Endothelial cell of umbilical vein (primary cell): ENCODE measurements at regions not wholly inside any gene's neighbourhood (a gene's known extent, or its start where the extent isn't known, plus 50 kb on each side); places are given as distances from the start of the nearest gene placed in this dataset.
A peak's percentile ranks its signal among the peaks of the same experiment; 100 is the strongest.

Experiments used
- BruUV-seq: library from RNA; stranded (reverse); fragments of 400-500 nt; replicated peaks from 2 replicates; lab custom pipeline; 2021; lab: Mats Ljungman, UMichigan
- CTCF ChIA-PET: fragments of 300-600, 350-600 bp; sonication (Branson Sonifier 250); formaldehyde crosslinking; loops from one replicate; lab custom pipeline; 2021; ENCODE audit warnings: antibody characterized with exemption, inconsistent platforms; lab: Charles Lee
- POLR2A ChIA-PET: fragments of 300-600, 350-600 bp; sonication (Branson Sonifier 250); formaldehyde crosslinking; loops from one replicate; lab custom pipeline; 2021; ENCODE audit warnings: antibody characterized with exemption, inconsistent platforms; lab: Charles Lee
- DNase-seq: peaks from one replicate; pipeline ENCODE4 v3.0.0-alpha.2; 2011; ENCODE audit warnings: low read depth, low spot score
- FAIRE-seq: peaks from 2 replicates; lab custom pipeline; 2011; peaks lifted over from hg19 to GRCh38; lab: Jason Lieb, UNC
- H2AFZ ChIP-seq: 2 replicates; pipeline ENCODE4 v1.6.0; 2012; ENCODE audit warnings: low read depth, low read length, control low read depth, inconsistent platforms
- H3K27ac ChIP-seq: 2 replicates; pipeline ENCODE4 v1.5.1; 2011; ENCODE audit warnings: low read depth, mild to moderate bottlenecking, control low read depth, low read length, moderate library complexity; ENCODE audit not compliant: insufficient read depth
- H3K27me3 ChIP-seq, 2 experiments: 2 replicates each; pipeline versions ENCODE4 v1.6.0 to v1.6.1; 2011; ENCODE audit warnings: low read length in 2 of 2, mixed read lengths in 1 of 2; ENCODE audit not compliant: control insufficient read depth in 2 of 2, insufficient read depth in 2 of 2
- H3K36me3 ChIP-seq, 2 experiments: 2 replicates in 1 of 2; 3 replicates in 1 of 2; pipeline ENCODE4 v1.5.1; 2011; ENCODE audit warnings: low read length in 2 of 2, mild to moderate bottlenecking in 1 of 2, moderate library complexity in 1 of 2; ENCODE audit not compliant: control insufficient read depth in 2 of 2, insufficient read depth in 2 of 2; ENCODE audit errors: extremely low read depth in 1 of 2
- H3K4me1 ChIP-seq: 3 replicates; pipeline ENCODE4 v1.5.1; 2011; ENCODE audit warnings: mild to moderate bottlenecking, low read length; ENCODE audit not compliant: control insufficient read depth, insufficient read depth; ENCODE audit errors: extremely low read depth
- H3K4me2 ChIP-seq: 2 replicates; pipeline ENCODE4 v1.6.1; 2011; ENCODE audit warnings: low read length, control low read depth, mixed read lengths; ENCODE audit not compliant: insufficient read depth
- H3K4me3 ChIP-seq, 3 experiments: fragments of 200-600 bp in 1 of 3; sonication (generic), shearing (Covaris generic) in 1 of 3; replicated peaks in 1 of 3; 2 replicates each; pipeline ENCODE4 v1.5.1; 2011 to 2016; ENCODE audit warnings: control low read depth in 3 of 3, low read length in 3 of 3, mild to moderate bottlenecking in 2 of 3, inconsistent platforms in 1 of 3, low read depth in 1 of 3, moderate library complexity in 1 of 3; ENCODE audit not compliant: insufficient read depth in 1 of 3
- H3K79me2 ChIP-seq: 2 replicates; pipeline ENCODE4 v1.6.0; 2012; ENCODE audit warnings: low read length, inconsistent platforms; ENCODE audit not compliant: control insufficient read depth, insufficient read depth
- H3K9ac ChIP-seq: replicated peaks from 2 replicates; pipeline ENCODE3; 2011; ENCODE audit warnings: low read length, control low read depth; ENCODE audit not compliant: insufficient read depth; ENCODE audit errors: extremely low read depth
- H3K9me1 ChIP-seq: replicated peaks from 3 replicates; pipeline ENCODE4 v1.6.0; 2011; ENCODE audit warnings: mild to moderate bottlenecking, low read length; ENCODE audit not compliant: control insufficient read depth, insufficient read depth; ENCODE audit errors: extremely low read depth
- H3K9me3 ChIP-seq: replicated peaks from 2 replicates; pipeline ENCODE4 v1.5.1; 2012; ENCODE audit warnings: low read length, inconsistent platforms; ENCODE audit not compliant: control insufficient read depth, insufficient read depth
- H4K20me1 ChIP-seq: replicated peaks from 2 replicates; pipeline ENCODE3; 2011; ENCODE audit warnings: mild to moderate bottlenecking, low read length; ENCODE audit not compliant: control insufficient read depth, insufficient read depth; ENCODE audit errors: extremely low read depth
- FOS ChIP-seq: IDR thresholded peaks from 2 replicates; pipeline ENCODE4 v1.6.1; 2011; ENCODE audit warnings: mild to moderate bottlenecking, low read length, moderate library complexity, borderline replicate concordance; ENCODE audit not compliant: insufficient read depth
- GATA2 ChIP-seq: IDR thresholded peaks from 2 replicates; pipeline ENCODE4 v1.7.0; 2011; ENCODE audit warnings: low read depth, mild to moderate bottlenecking, moderate library complexity, mixed read lengths, low read length; ENCODE audit not compliant: insufficient read length, insufficient read depth
- JUN ChIP-seq: IDR thresholded peaks from 2 replicates; pipeline ENCODE4 v1.6.1; 2011; ENCODE audit warnings: borderline replicate concordance, low read depth; ENCODE audit not compliant: insufficient read length, insufficient read depth
- dilution Hi-C: fragments of 300-500 bp; cut with MboI; formaldehyde crosslinking; loops from one replicate; pipeline ENCODE4 v1.15.0; 2019; ENCODE audit warnings: low sequenced_read_pairs; ENCODE audit not compliant: extremely low pct_ligation_motif_present
- intact Hi-C: fragments of 100-400 bp; cut with micrococcal nuclease; formaldehyde crosslinking; loops from one replicate; pipeline ENCODE4 v1.10.0; 2022
- TF ChIP-seq, protein P1 (sequence below), 2 donors: IDR thresholded peaks; 1 replicate in 1 of 2; 2 replicates in 1 of 2; pipeline ENCODE4 v1.5.1; 2011; ENCODE audit warnings: low read length in 2 of 2, mild to moderate bottlenecking in 2 of 2, moderate library complexity in 2 of 2, control low read depth in 1 of 2, inconsistent platforms in 1 of 2, low read depth in 1 of 2; ENCODE audit not compliant: insufficient read depth in 1 of 2; ENCODE audit errors: extremely low read depth in 1 of 2

DNA sequence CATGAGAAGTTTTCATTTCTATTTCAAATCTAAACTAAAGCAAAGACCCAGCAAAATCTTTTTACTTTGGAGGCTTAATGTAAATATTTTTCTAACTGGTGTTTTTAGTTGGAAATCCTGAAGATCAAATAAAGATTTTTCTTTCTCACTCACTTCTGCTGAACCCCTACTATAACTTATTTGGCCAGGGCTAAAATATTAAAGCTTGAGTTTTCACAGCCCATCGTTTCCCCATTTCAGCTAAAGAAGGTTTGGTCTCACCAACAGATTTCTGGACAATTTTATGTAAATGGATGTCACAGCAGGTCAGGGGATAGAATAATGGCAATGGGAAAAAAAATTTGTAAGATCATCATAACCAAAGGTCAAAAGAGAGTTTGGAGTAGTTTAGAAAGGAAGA lies 92.7 kb upstream of the DCN start:
- Histone ChIP-seq H3K9ac (no peak overlapping the region), H3K4me1 (peaks cover 2% of the 10 kb centered on the region), H3K9me3 (no peaks in the 10 kb centered on the region), H3K4me2 (no peak overlapping the region), H3K36me3 (no peaks in the 10 kb centered on the region), H3K27ac (no peak overlapping the region), H3K9me1 (no peaks in the 10 kb centered on the region), H2AFZ (peak overlapping the region; percentile 82), H3K79me2 (no peaks in the 10 kb centered on the region), H3K4me3 (no peak overlapping the region), H4K20me1 (no peaks in the 10 kb centered on the region), H3K27me3 (no peaks in the 10 kb centered on the region)
- no peak for DNase-seq
- ChIA-PET CTCF (interaction anchor here (0.5 to 1.5 kb wide), 2 partner anchors 51 to 274 kb away, joined by 3 to 5 read pairs; no protein-coding TSS in a partner anchor), POLR2A (no interaction called here)
- dilution Hi-C loops (no loop called here), intact Hi-C loops (no loop called here)
- BruUV-seq, result no TSS peak
- FAIRE-seq, result no peak
- TF ChIP-seq JUN, result no peak
- TF ChIP-seq, protein P1, sequence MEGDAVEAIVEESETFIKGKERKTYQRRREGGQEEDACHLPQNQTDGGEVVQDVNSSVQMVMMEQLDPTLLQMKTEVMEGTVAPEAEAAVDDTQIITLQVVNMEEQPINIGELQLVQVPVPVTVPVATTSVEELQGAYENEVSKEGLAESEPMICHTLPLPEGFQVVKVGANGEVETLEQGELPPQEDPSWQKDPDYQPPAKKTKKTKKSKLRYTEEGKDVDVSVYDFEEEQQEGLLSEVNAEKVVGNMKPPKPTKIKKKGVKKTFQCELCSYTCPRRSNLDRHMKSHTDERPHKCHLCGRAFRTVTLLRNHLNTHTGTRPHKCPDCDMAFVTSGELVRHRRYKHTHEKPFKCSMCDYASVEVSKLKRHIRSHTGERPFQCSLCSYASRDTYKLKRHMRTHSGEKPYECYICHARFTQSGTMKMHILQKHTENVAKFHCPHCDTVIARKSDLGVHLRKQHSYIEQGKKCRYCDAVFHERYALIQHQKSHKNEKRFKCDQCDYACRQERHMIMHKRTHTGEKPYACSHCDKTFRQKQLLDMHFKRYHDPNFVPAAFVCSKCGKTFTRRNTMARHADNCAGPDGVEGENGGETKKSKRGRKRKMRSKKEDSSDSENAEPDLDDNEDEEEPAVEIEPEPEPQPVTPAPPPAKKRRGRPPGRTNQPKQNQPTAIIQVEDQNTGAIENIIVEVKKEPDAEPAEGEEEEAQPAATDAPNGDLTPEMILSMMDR (IDR thresholded peaks at IDR 0.05; ENCODE audit: extremely low read depth in 1 of 2, insufficient read depth in 1 of 2, low read depth in 1 of 2, low read length in 2 of 2), result no peak
- TF ChIP-seq GATA2, result no peak

DNA sequence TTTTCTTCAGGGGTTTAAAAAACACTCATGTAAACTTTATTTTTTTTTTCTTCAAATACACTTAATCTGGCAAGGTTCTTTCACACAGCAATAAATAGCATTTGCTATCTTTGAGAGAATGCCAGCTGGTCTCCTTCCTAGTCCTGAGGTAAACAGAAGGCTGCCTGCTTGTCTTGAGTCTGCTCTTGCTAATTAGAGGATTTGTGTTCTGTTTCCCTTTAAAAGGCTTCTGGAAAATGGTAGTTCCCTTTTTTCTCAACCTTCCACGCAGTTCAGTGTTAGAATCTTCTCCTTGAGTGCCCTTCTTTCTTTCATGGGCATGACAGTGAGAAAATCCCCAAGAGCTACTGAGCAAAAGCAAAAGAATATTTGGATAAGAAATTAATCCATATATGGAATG lies 92.3 kb upstream of the DCN start:
- peak; percentile 70 for DNase-seq
- FAIRE-seq, result no peak
- Histone ChIP-seq H3K27ac (no peak overlapping the region), H3K9me1 (no peaks in the 10 kb centered on the region), H2AFZ (peak overlapping the region; percentile 82), H3K4me1 (peaks cover 2% of the 10 kb centered on the region), H4K20me1 (no peaks in the 10 kb centered on the region), H3K4me2 (no peak overlapping the region), H3K9ac (no peak overlapping the region), H3K36me3 (no peaks in the 10 kb centered on the region), H3K79me2 (no peaks in the 10 kb centered on the region), H3K27me3 (no peaks in the 10 kb centered on the region), H3K4me3 (no peak overlapping the region), H3K9me3 (no peaks in the 10 kb centered on the region)
- BruUV-seq, result no TSS peak
- ChIA-PET POLR2A (no interaction called here), CTCF (no interaction called here)
- TF ChIP-seq FOS, result no peak
- dilution Hi-C loops, result no loop called here
- intact Hi-C loops, result no loop called here
